ENCODE measurements at regions not wholly inside any gene's neighbourhood (a gene's known extent, or its start where the extent isn't known, plus 50 kb on each side); places are given as distances from the start of the nearest gene placed in this dataset.

GRCh38 chr2:41743324-41743723, 304.5 kb upstream of the PKDCC start:
- DNase-seq (ENCODE audit: low read depth, low spot score) (no peak), ATAC-seq (no peak), FAIRE-seq (no peak)
- H3K27ac ChIP-seq (ENCODE audit: control insufficient read depth, insufficient read depth) = no peak overlapping the region
- no peaks in the 10 kb centered on the region for H3K27me3 ChIP-seq (replicated peaks in 1 of 2; ENCODE audit: control insufficient read depth in 2 of 2, insufficient read depth in 2 of 2, low read length in 1 of 2)
- intact Hi-C loops (cut with micrococcal nuclease; ENCODE audit: unreplicated experiment) = no loop called here
- H3K4me2 ChIP-seq (ENCODE audit: control insufficient read depth, insufficient read depth) = no peak overlapping the region
- H3K4me3 ChIP-seq = no peak overlapping the region
- SMC1A ChIA-PET (ENCODE audit: uncharacterized antibody, unreplicated experiment) = no interaction called here
- CTCF ChIA-PET = no interaction called here
- H3K4me1 ChIP-seq (ENCODE audit: control insufficient read depth, insufficient read depth, low read length) = no peaks in the 10 kb centered on the region; the same call in 1 of the 2 replicates
- POLR2A ChIA-PET = no interaction called here
- no peaks in the 10 kb centered on the region for H3K9me3 ChIP-seq (replicated peaks; ENCODE audit: control insufficient read depth, insufficient read depth, low read length)
- WGBS (ENCODE audit: insufficient coverage, insufficient replicate concordance, low lambda C conversion rate, missing lambda C conversion rate) = 21% methylated on average over 2 of the region's 2 CpGs
- no peaks in the 10 kb centered on the region for H3K79me2 ChIP-seq (ENCODE audit: control insufficient read depth, insufficient read depth, low read length)
- BruUV-seq (replicated peaks) = no TSS peak
- H4K20me1 ChIP-seq (ENCODE audit: control insufficient read depth, insufficient read depth) = no peaks in the 10 kb centered on the region
- in situ Hi-C loops (cut with MboI) = no loop called here
- H3K36me3 ChIP-seq (ENCODE audit: control insufficient read depth in 2 of 2, insufficient read depth in 2 of 2, low read length in 1 of 2) = no peaks in the 10 kb centered on the region
- RAD21 ChIA-PET (ENCODE audit: unreplicated experiment) = no interaction called here
- no peak overlapping the region for H2AFZ ChIP-seq (ENCODE audit: control insufficient read depth, low read depth, low read length)
- H3K9ac ChIP-seq (ENCODE audit: control insufficient read depth, insufficient read depth, low read length) = no peak overlapping the region
- TF ChIP-seq CBX5 (IDR thresholded peaks at IDR 0.05; ENCODE audit: low read depth) = no peak
- TF ChIP-seq SREBF1 (IDR thresholded peaks at IDR 0.05; ENCODE audit: low read length) = no peak
- no peak for TF ChIP-seq EZH2 (IDR thresholded peaks at IDR 0.05; ENCODE audit: borderline replicate concordance, control insufficient read depth, low read depth, low read length)
- no peak for TF ChIP-seq ATF7 (IDR thresholded peaks at IDR 0.05; ENCODE audit: low read depth)
- no peak for TF ChIP-seq BMI1 (IDR thresholded peaks at IDR 0.05; ENCODE audit: borderline replicate concordance)
- TF ChIP-seq ELK1 (IDR thresholded peaks at IDR 0.05; ENCODE audit: low read depth, low read length) = no peak
- TF ChIP-seq PKNOX1 (IDR thresholded peaks at IDR 0.05) = no peak
- no peak for TF ChIP-seq STAT3 (IDR thresholded peaks at IDR 0.05; ENCODE audit: low read depth, low read length)
- no peak for TF ChIP-seq ZSCAN29 (IDR thresholded peaks at IDR 0.05)
- no peak for TF ChIP-seq SUPT20H (IDR thresholded peaks at IDR 0.05; ENCODE audit: borderline replicate concordance, control insufficient read depth, low read depth, low read length)
- TF ChIP-seq KDM1A (IDR thresholded peaks at IDR 0.05; ENCODE audit: borderline replicate concordance) = no peak
- no peak for TF ChIP-seq SMC3 (IDR thresholded peaks at IDR 0.05; ENCODE audit: borderline replicate concordance, low read length)
- TF ChIP-seq CBFB (IDR thresholded peaks at IDR 0.05; ENCODE audit: low read depth) = no peak
- no peak for TF ChIP-seq ZBTB33 (IDR thresholded peaks at IDR 0.05)
- no peak for TF ChIP-seq E2F8 (IDR thresholded peaks at IDR 0.05; ENCODE audit: low read depth, partially characterized antibody)
- no peak for TF ChIP-seq REST (IDR thresholded peaks at IDR 0.05; ENCODE audit: low read depth, low read length)

Data from GM12878 (cell line).